Colonic mucosa (tissue), 4 donors: ENCODE measurements at regions not wholly inside any gene's neighbourhood (a gene's known extent, or its start where the extent isn't known, plus 50 kb on each side); places are given as distances from the start of the nearest gene placed in this dataset.

Experiments used
- DNase-seq: peaks from one replicate; pipeline ENCODE4 v3.0.0-alpha.2; 2020
- H3K27ac ChIP-seq: fragments of 200-600 bp; one replicate; pipeline ENCODE4 v1.8.0; 2021
- H3K27me3 ChIP-seq: fragments of 200-600 bp; one replicate; pipeline ENCODE4 v1.8.0; 2021
- H3K36me3 ChIP-seq: fragments of 200-600 bp; one replicate; pipeline ENCODE4 v1.8.0; 2021
- H3K4me1 ChIP-seq: fragments of 200-600 bp; one replicate; pipeline ENCODE4 v1.8.0; 2021; ENCODE audit warnings: mild to moderate bottlenecking
- H3K4me3 ChIP-seq: fragments of 200-600 bp; one replicate; pipeline ENCODE4 v1.8.0; 2021
- H3K9ac ChIP-seq, 2 donors: one replicate each; pipeline ENCODE4 v1.7.0; 2013; ENCODE audit warnings: control low read depth in 2 of 2, low read depth in 2 of 2, low read length in 2 of 2
- H3K9me3 ChIP-seq: fragments of 200-600 bp; one replicate; pipeline ENCODE4 v1.8.0; 2021
- intact Hi-C: fragments of 100-400 bp; cut with DNase I; formaldehyde crosslinking; loops from one replicate; pipeline ENCODE4 v1.14.1; 2022
- TF ChIP-seq, protein P1 (sequence below): fragments of 200-600 bp; IDR thresholded peaks from one replicate; pipeline ENCODE4 v1.8.0; 2022; ENCODE audit warnings: antibody characterized with exemption, mild to moderate bottlenecking
- donor health status: healthy.
- donor health status: DM: no; HTN: no; CAD: no.
- donor health status: DM: no; HTN: no; CAD: no.

DNA sequence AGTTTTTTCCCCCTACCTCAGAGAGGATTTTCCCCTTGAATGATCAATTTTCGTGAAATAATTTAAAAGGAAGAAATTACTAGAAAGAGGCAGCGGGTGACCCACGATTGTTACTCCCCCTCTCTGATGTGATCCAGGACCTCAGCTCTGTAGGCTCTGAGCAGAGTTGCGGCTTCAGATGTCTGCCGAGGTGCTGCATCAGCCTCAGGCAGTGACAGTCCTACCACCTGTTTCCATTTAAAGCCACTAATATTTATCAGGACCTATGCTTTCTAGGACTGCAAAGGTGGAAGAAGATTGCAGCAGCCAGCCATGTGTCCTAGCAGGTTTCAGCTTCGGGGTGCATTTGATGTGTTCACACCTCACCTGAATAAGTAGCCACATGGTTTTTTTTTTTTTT, 294.8 kb upstream of the C2CD4B start:
- DNase-seq: no peak
- H3K27me3 ChIP-seq: no peaks in the 10 kb centered on the region
- no peak overlapping the region for H3K9ac ChIP-seq
- no peaks in the 10 kb centered on the region for H3K36me3 ChIP-seq
- no peaks in the 10 kb centered on the region for H3K9me3 ChIP-seq
- no peaks in the 10 kb centered on the region for H3K4me1 ChIP-seq
- intact Hi-C loops: no loop called here
- no peak overlapping the region for H3K27ac ChIP-seq
- no peak overlapping the region for H3K4me3 ChIP-seq
- TF ChIP-seq, protein P1, sequence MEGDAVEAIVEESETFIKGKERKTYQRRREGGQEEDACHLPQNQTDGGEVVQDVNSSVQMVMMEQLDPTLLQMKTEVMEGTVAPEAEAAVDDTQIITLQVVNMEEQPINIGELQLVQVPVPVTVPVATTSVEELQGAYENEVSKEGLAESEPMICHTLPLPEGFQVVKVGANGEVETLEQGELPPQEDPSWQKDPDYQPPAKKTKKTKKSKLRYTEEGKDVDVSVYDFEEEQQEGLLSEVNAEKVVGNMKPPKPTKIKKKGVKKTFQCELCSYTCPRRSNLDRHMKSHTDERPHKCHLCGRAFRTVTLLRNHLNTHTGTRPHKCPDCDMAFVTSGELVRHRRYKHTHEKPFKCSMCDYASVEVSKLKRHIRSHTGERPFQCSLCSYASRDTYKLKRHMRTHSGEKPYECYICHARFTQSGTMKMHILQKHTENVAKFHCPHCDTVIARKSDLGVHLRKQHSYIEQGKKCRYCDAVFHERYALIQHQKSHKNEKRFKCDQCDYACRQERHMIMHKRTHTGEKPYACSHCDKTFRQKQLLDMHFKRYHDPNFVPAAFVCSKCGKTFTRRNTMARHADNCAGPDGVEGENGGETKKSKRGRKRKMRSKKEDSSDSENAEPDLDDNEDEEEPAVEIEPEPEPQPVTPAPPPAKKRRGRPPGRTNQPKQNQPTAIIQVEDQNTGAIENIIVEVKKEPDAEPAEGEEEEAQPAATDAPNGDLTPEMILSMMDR: no peak

DNA sequence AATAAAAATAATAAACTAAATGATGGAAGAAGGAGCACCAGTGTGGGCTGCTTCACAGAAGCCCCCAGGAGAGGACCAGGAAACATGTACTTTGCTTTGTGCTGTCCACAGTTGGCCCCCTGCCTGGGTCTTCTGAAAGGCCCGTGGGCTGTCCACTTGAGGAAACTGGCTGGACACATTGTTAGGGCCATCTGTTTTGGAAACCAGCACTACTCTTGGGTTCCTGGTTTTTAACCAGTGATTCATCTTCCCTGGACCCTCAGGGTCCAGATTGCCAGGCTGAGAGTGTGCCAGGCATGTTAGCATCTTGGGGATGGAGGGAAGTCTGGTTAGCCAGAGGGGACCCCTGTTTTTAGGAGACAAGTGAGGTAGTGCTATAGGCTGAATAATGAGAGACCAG, 297.2 kb upstream of the C2CD4B start:
- TF ChIP-seq, protein P1: no peak
- no peaks in the 10 kb centered on the region for H3K36me3 ChIP-seq
- H3K9me3 ChIP-seq: no peaks in the 10 kb centered on the region
- H3K9ac ChIP-seq: no peak overlapping the region
- no peak for DNase-seq
- no peak overlapping the region for H3K27ac ChIP-seq
- H3K27me3 ChIP-seq: no peaks in the 10 kb centered on the region
- intact Hi-C loops: no loop called here
- H3K4me3 ChIP-seq: no peak overlapping the region
- H3K4me1 ChIP-seq: no peaks in the 10 kb centered on the region

DNA sequence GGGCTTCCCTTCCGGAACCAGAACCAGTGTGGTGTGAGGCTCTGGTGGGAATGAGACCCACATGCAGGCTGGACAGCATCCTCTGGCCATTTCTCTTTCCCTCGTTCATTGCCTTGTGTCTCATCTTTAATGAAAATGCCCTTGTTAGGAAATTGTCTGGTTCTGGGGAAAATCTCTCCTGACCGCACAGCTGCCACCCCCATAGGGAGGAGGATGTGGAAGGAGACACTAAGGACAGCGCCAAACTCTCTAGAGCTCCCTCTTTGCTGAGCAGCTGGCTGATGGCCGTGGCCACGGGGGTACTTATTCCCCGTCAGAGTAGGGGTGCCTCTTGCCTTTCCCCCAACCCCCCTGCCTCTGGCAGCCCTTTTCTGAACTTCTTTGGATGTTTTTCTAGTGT, 297.6 kb upstream of the C2CD4B start:
- no peak overlapping the region for H3K27ac ChIP-seq

DNA sequence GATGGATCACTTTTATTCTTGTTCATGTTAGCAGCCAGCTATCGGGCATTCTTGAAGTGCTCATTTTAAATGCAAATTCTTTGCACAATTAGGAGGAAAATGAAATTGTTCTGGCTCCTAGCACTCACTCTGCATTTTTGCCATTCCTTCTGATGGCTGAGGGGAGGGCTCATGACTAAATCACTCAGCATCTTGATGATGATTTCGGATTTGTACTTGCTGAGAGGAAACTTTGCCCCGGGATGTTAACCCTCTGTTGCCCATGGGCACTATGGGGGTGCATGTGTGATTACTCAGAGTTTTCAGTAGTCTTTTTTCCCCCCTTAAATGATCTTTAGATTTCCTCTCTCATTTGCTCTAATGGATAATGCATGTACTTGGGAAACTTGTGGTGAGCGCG, 299.6 kb upstream of the C2CD4B start:
- Histone ChIP-seq H3K27ac (no peak overlapping the region), H3K4me3 (no peak overlapping the region), H3K4me1 (no peaks in the 10 kb centered on the region), H3K9ac (no peak overlapping the region), H3K9me3 (no peaks in the 10 kb centered on the region), H3K36me3 (no peaks in the 10 kb centered on the region), H3K27me3 (no peaks in the 10 kb centered on the region)
- intact Hi-C loops: no loop called here
- DNase-seq: no peak
- TF ChIP-seq, protein P1: no peak

More for the DNA sequence above, 297.6 kb upstream of the C2CD4B start:
- H3K4me1 ChIP-seq: no peaks in the 10 kb centered on the region
- no peaks in the 10 kb centered on the region for H3K36me3 ChIP-seq
- H3K27me3 ChIP-seq: no peaks in the 10 kb centered on the region
- no peak for DNase-seq
- H3K9ac ChIP-seq: no peak overlapping the region
- TF ChIP-seq, protein P1: no peak
- H3K9me3 ChIP-seq: no peaks in the 10 kb centered on the region
- no peak overlapping the region for H3K4me3 ChIP-seq
- intact Hi-C loops: no loop called here

DNA sequence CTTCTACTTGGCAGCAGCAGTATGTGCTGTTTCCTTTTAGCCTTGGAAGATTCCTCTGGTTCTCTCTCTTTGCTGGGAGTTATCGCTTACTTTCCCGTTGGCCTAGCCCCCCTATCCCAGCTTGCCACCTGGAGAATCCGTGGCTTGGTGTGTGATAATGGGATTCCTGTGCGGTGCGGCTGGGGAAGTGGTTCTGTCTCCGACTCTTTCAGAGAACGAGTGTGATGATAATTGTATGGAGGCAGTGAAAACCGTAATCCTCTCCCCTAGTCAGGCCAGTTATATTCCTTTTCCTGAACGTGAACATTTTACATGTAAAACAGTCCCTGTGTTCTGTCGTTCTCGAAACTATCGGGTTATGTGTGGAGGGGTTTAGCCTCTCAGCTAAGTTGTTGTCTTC, 300.1 kb upstream of the C2CD4B start:
- intact Hi-C loops: no loop called here
- H3K9ac ChIP-seq: no peak overlapping the region
- H3K27ac ChIP-seq: no peak overlapping the region
- no peak for DNase-seq
- no peaks in the 10 kb centered on the region for H3K9me3 ChIP-seq
- no peaks in the 10 kb centered on the region for H3K4me1 ChIP-seq
- H3K27me3 ChIP-seq: no peaks in the 10 kb centered on the region
- no peak overlapping the region for H3K4me3 ChIP-seq
- H3K36me3 ChIP-seq: no peaks in the 10 kb centered on the region
- TF ChIP-seq, protein P1: no peak

DNA sequence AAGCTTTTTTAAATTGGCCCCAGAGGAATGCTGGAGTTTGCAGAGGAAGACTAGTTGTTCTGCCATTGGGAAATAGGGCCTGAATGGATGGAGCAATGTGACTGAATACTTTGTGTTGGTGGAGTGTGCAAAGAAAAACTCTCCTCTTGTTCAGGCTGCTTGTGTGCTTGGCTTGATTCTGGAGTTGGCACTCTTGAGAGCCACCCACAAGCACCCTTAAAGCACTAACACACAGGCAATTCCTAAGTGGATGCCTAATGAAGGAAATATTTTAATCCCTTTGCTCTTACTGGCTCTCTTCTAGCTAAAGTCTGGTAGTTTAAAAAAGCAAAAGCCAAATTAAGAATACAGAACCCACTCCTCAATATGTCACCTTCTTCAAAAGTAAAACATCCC, 304.4 kb upstream of the C2CD4B start:
- H3K36me3 ChIP-seq: no peaks in the 10 kb centered on the region
- H3K27me3 ChIP-seq: no peaks in the 10 kb centered on the region
- peaks cover 5% of the 10 kb centered on the region for H3K4me1 ChIP-seq
- H3K9ac ChIP-seq: no peak overlapping the region
- TF ChIP-seq, protein P1: no peak
- H3K27ac ChIP-seq: no peak overlapping the region
- no peak overlapping the region for H3K4me3 ChIP-seq
- DNase-seq: no peak
- intact Hi-C loops: no loop called here
- H3K9me3 ChIP-seq: no peaks in the 10 kb centered on the region
